Fibroblast of lung (primary cell): ENCODE measurements at regions not wholly inside any gene's neighbourhood (a gene's known extent, or its start where the extent isn't known, plus 50 kb on each side); places are given as distances from the start of the nearest gene placed in this dataset.

ENCODE experiments used
- DNase-seq, 2 donors: peaks; one replicate each; pipeline versions ENCODE4 v3.0.0 to v3.0.0-alpha.2; 2010; ENCODE audit warnings: low read depth in 2 of 2
- H2AFZ ChIP-seq: 2 replicates; pipeline ENCODE4 v1.5.1; 2012; ENCODE audit warnings: low read length, control low read depth, inconsistent platforms
- H3K27ac ChIP-seq: 2 replicates; pipeline ENCODE4 v1.5.1; 2011; ENCODE audit warnings: low read length, control low read depth; ENCODE audit not compliant: insufficient read depth
- H3K27me3 ChIP-seq: 2 replicates; pipeline ENCODE4 v1.5.1; 2011; ENCODE audit warnings: mild to moderate bottlenecking, low read length; ENCODE audit not compliant: control insufficient read depth, insufficient read depth
- H3K36me3 ChIP-seq: 2 replicates; pipeline ENCODE4 v1.5.1; 2011; ENCODE audit warnings: low read length; ENCODE audit not compliant: control insufficient read depth, insufficient read depth
- H3K4me1 ChIP-seq: 2 replicates; pipeline ENCODE4 v1.5.1; 2011; ENCODE audit warnings: low read length; ENCODE audit not compliant: control insufficient read depth, insufficient read depth; ENCODE audit errors: extremely low read depth
- H3K4me2 ChIP-seq: 2 replicates; pipeline ENCODE4 v1.5.1; 2011; ENCODE audit warnings: low read length, control low read depth; ENCODE audit not compliant: insufficient read depth; ENCODE audit errors: extremely low read depth
- H3K4me3 ChIP-seq, 4 experiments: fragments of 200-600 bp in 1 of 4; sonication (generic) in 1 of 4; replicated peaks in 1 of 4; 2 replicates each; pipeline ENCODE4 v1.5.1; 2011 to 2016; ENCODE audit warnings: low read length in 4 of 4, low read depth in 3 of 4, mild to moderate bottlenecking in 3 of 4, control low read depth in 2 of 4, inconsistent platforms in 1 of 4, mixed read lengths in 1 of 4; ENCODE audit not compliant: insufficient read depth in 1 of 4; ENCODE audit errors: control extremely low read depth in 1 of 4
- H3K79me2 ChIP-seq: 2 replicates; pipeline ENCODE4 v1.5.1; 2012; ENCODE audit warnings: mild to moderate bottlenecking, low read length, inconsistent platforms; ENCODE audit not compliant: control insufficient read depth, insufficient read depth
- H3K9ac ChIP-seq: 2 replicates; pipeline ENCODE4 v1.5.1; 2011; ENCODE audit warnings: mild to moderate bottlenecking, low read length, control low read depth; ENCODE audit not compliant: insufficient read depth
- H3K9me3 ChIP-seq: 2 replicates; pipeline ENCODE4 v1.5.1; 2012; ENCODE audit warnings: low read depth, low read length; ENCODE audit not compliant: control insufficient read depth, insufficient read depth
- H4K20me1 ChIP-seq: 2 replicates; pipeline ENCODE4 v1.5.1; 2011; ENCODE audit warnings: low read length; ENCODE audit not compliant: control insufficient read depth, insufficient read depth; ENCODE audit errors: extremely low read depth
- EZH2 ChIP-seq: IDR thresholded peaks from 2 replicates; pipeline ENCODE4 v1.5.1; 2012; ENCODE audit warnings: low read length, control low read depth, mild to moderate bottlenecking; ENCODE audit errors: missing control alignments
- TF ChIP-seq, protein P1 (sequence below), 2 donors: IDR thresholded peaks in 1 of 2; conservative IDR thresholded peaks in 1 of 2; 1 replicate in 1 of 2; 2 replicates in 1 of 2; pipeline ENCODE4 v1.5.1; 2011 to 2012; ENCODE audit warnings: low read length in 2 of 2, control low read depth in 1 of 2, inconsistent platforms in 1 of 2, low read depth in 1 of 2, mild to moderate bottlenecking in 1 of 2

DNA sequence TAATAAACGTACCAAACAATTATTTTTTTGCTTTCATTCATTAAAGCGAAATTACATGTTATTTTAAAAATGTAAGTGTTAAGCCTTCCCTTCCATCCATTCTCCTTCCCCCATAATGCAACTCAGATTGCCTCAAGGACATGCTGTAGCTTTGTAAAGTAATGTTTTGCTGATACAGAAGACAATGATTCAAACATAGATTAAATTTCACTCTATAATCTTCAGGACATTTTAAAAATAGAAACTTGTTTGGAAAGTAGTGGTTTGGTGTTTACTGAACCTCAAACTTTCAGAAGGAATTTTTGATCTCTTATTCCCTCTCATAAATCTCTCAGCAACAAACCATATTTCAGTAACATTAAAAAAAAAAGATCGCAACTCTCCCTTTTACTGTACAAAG is 350.9 kb upstream of the HSF2 start:
- Histone ChIP-seq H3K9me3 (no peaks in the 10 kb centered on the region), H3K4me3 (peak overlapping the region in 3 of 4 experiments; percentile 38 to 45 (median 38)), H3K36me3 (no peaks in the 10 kb centered on the region), H3K27me3 (no peaks in the 10 kb centered on the region), H3K4me2 (peak overlapping the region; percentile 67), H3K9ac (no peak overlapping the region), H2AFZ (peak overlapping the region; percentile 1), H3K4me1 (no peaks in the 10 kb centered on the region), H4K20me1 (no peaks in the 10 kb centered on the region), H3K79me2 (no peaks in the 10 kb centered on the region), H3K27ac (no peak overlapping the region)
- peak in 1 of 2 donors; percentile 49 for DNase-seq
- TF ChIP-seq EZH2 = no peak
- TF ChIP-seq, protein P1, sequence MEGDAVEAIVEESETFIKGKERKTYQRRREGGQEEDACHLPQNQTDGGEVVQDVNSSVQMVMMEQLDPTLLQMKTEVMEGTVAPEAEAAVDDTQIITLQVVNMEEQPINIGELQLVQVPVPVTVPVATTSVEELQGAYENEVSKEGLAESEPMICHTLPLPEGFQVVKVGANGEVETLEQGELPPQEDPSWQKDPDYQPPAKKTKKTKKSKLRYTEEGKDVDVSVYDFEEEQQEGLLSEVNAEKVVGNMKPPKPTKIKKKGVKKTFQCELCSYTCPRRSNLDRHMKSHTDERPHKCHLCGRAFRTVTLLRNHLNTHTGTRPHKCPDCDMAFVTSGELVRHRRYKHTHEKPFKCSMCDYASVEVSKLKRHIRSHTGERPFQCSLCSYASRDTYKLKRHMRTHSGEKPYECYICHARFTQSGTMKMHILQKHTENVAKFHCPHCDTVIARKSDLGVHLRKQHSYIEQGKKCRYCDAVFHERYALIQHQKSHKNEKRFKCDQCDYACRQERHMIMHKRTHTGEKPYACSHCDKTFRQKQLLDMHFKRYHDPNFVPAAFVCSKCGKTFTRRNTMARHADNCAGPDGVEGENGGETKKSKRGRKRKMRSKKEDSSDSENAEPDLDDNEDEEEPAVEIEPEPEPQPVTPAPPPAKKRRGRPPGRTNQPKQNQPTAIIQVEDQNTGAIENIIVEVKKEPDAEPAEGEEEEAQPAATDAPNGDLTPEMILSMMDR (conservative IDR thresholded peaks at IDR 0.05 in 1 of 2, IDR thresholded peaks at IDR 0.05 in 1 of 2; ENCODE audit: low read depth in 1 of 2, low read length in 2 of 2) = no peak

DNA sequence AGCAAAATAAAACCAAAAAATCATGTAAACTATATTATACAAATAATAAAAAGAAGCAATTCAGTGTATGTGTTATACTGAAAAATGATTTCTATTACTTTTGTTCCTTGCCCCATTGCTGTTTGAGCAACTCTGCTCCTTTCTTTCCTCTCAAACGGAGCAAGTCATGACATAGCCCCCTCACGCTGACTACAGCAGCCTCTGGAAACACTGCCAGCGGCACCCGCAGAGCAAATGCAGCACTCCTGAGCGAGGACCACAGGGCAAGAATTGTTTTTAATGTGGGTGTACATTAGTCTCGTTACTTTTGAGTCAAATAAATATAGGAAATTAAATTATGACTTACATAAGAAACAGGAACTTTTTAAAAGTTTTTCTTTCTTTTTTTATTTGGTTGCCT is 350.1 kb upstream of the HSF2 start:
- peak overlapping the region in 3 of 4 experiments; percentile 38 to 45 (median 38) for H3K4me3 ChIP-seq
- H3K36me3 ChIP-seq = no peaks in the 10 kb centered on the region
- TF ChIP-seq EZH2 = no peak
- TF ChIP-seq, protein P1 (conservative IDR thresholded peaks at IDR 0.05 in 1 of 2, IDR thresholded peaks at IDR 0.05 in 1 of 2; ENCODE audit: low read depth in 1 of 2, low read length in 2 of 2) = no peak
- peak overlapping the region; percentile 4 for H2AFZ ChIP-seq
- DNase-seq = peak; percentile 42 to 46
- no peak overlapping the region for H3K27ac ChIP-seq
- H3K27me3 ChIP-seq = no peaks in the 10 kb centered on the region
- H3K9me3 ChIP-seq = no peaks in the 10 kb centered on the region
- H3K9ac ChIP-seq = no peak overlapping the region
- H4K20me1 ChIP-seq = no peaks in the 10 kb centered on the region
- peak overlapping the region; percentile 67 for H3K4me2 ChIP-seq
- H3K4me1 ChIP-seq = no peaks in the 10 kb centered on the region
- no peaks in the 10 kb centered on the region for H3K79me2 ChIP-seq

DNA sequence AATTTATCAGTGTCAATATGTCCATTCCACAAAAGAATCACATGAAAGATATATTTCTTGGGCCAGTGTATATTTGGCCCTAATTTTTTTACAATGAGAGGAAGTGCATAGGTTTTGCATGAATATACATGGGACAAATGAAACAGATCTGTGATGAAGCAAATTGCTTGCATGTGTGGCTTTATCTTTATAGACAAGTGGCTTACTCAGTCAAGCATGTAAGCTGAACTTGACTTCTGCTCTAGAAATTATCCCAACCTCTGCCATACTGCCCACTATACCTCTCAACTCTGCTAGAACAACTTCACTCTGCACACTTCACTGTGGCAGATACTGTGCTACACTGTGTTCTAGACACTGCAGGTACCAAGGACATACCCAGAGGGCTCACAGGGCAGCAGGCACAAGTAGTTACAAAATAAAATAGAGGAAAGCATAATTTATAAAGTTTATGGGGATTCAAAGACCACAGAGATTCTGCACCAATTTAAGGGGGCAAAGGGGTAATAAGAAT is 349.2 kb upstream of the HSF2 start:
- Histone ChIP-seq H3K4me1 (no peaks in the 10 kb centered on the region), H2AFZ (no peak overlapping the region), H3K4me2 (no peak overlapping the region), H3K9ac (no peak overlapping the region), H3K27me3 (no peaks in the 10 kb centered on the region), H3K9me3 (no peaks in the 10 kb centered on the region), H3K79me2 (no peaks in the 10 kb centered on the region), H3K27ac (no peak overlapping the region), H3K36me3 (no peaks in the 10 kb centered on the region), H4K20me1 (no peaks in the 10 kb centered on the region), H3K4me3 (no peak overlapping the region)
- DNase-seq = no peak
- no peak for TF ChIP-seq EZH2
- TF ChIP-seq, protein P1 (conservative IDR thresholded peaks at IDR 0.05 in 1 of 2, IDR thresholded peaks at IDR 0.05 in 1 of 2; ENCODE audit: low read depth in 1 of 2, low read length in 2 of 2) = no peak
